Suprapubic skin (tissue), 4 donors: ENCODE measurements at regions not wholly inside any gene's neighbourhood (a gene's known extent, or its start where the extent isn't known, plus 50 kb on each side); places are given as distances from the start of the nearest gene placed in this dataset.

Experiments
- DNase-seq, 2 donors: peaks; one replicate each; pipeline ENCODE4 v3.0.0-alpha.2; 2019; ENCODE audit warnings: low spot score in 2 of 2
- H3K27ac ChIP-seq: fragments of 200-600 bp; sonication (generic); one replicate; pipeline ENCODE4 v1.5.1; 2019
- H3K27me3 ChIP-seq: fragments of 200-600 bp; sonication (generic); one replicate; pipeline ENCODE4 v1.5.1; 2019
- H3K36me3 ChIP-seq: fragments of 200-600 bp; sonication (generic); one replicate; pipeline ENCODE4 v1.5.1; 2019
- H3K4me1 ChIP-seq: fragments of 200-600 bp; sonication (generic); one replicate; pipeline ENCODE4 v1.5.1; 2019
- H3K4me3 ChIP-seq: fragments of 200-600 bp; sonication (generic); one replicate; pipeline ENCODE4 v1.5.1; 2019; ENCODE audit warnings: mild to moderate bottlenecking
- H3K9me3 ChIP-seq: fragments of 200-600 bp; sonication (generic); one replicate; pipeline ENCODE4 v1.5.1; 2019
- EP300 ChIP-seq: sonication (generic); formaldehyde crosslinking; IDR thresholded peaks from one replicate; pipeline ENCODE4 v1.6.1; 2017; ENCODE audit warnings: antibody characterized with exemption
- POLR2A ChIP-seq, 2 donors: fragments of 450-650 bp; IDR thresholded peaks; one replicate each; pipeline ENCODE4 v1.6.1; 2017; ENCODE audit warnings: antibody characterized with exemption in 2 of 2, mild to moderate bottlenecking in 2 of 2, moderate library complexity in 2 of 2
- POLR2AphosphoS5 ChIP-seq, 3 donors: sonication (generic); formaldehyde crosslinking; IDR thresholded peaks; one replicate each; pipeline ENCODE4 v1.6.1; 2017; ENCODE audit warnings: antibody characterized with exemption in 3 of 3
- WGBS: methylation state at CpG from one replicate; pipeline ENCODE4 v1.1.5; 2018; 5-methylcytosine and 5-hydroxymethylcytosine counted together
- TF ChIP-seq, protein P1 (sequence below), 2 donors: fragments of 200-600 bp in 1 of 2; fragments of 450-650 bp in 1 of 2; sonication (generic) in 1 of 2; IDR thresholded peaks; one replicate each; pipeline ENCODE4 v1.5.1; 2016 to 2019; ENCODE audit warnings: antibody characterized with exemption in 2 of 2, mild to moderate bottlenecking in 1 of 2, moderate library complexity in 1 of 2

DNA sequence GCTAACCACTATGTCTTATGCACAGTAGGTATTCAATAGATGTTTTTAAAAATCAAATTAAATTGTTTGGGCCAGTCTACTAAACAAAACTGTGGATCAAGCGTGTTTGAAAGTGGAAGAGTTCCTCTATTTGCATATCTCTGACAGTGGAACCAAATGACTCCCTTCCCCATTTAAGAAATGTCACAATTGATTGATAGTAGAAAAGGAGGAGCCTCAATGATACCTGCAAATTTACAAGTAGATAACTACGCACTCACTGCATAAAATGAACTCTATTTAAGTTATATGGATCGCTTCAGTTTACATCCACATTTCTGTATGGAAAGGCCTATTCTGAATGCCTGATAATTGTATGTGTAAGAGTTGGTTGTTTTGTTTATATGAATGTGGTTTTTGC, 163.3 kb upstream of the MTPN start:
- H3K4me1 ChIP-seq, result no peaks in the 10 kb centered on the region
- no peaks in the 10 kb centered on the region for H3K9me3 ChIP-seq
- DNase-seq, result no peak
- TF ChIP-seq POLR2A (IDR thresholded peaks at IDR 0.05) (no peak), EP300 (no peak), POLR2AphosphoS5 (IDR thresholded peaks at IDR 0.05) (no peak)
- TF ChIP-seq, protein P1, sequence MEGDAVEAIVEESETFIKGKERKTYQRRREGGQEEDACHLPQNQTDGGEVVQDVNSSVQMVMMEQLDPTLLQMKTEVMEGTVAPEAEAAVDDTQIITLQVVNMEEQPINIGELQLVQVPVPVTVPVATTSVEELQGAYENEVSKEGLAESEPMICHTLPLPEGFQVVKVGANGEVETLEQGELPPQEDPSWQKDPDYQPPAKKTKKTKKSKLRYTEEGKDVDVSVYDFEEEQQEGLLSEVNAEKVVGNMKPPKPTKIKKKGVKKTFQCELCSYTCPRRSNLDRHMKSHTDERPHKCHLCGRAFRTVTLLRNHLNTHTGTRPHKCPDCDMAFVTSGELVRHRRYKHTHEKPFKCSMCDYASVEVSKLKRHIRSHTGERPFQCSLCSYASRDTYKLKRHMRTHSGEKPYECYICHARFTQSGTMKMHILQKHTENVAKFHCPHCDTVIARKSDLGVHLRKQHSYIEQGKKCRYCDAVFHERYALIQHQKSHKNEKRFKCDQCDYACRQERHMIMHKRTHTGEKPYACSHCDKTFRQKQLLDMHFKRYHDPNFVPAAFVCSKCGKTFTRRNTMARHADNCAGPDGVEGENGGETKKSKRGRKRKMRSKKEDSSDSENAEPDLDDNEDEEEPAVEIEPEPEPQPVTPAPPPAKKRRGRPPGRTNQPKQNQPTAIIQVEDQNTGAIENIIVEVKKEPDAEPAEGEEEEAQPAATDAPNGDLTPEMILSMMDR (IDR thresholded peaks at IDR 0.05), result no peak
- 89% methylated on average over 3 of the region's 3 CpGs for WGBS
- no peaks in the 10 kb centered on the region for H3K27me3 ChIP-seq
- H3K27ac ChIP-seq, result no peak overlapping the region
- no peak overlapping the region for H3K4me3 ChIP-seq
- no peaks in the 10 kb centered on the region for H3K36me3 ChIP-seq

DNA sequence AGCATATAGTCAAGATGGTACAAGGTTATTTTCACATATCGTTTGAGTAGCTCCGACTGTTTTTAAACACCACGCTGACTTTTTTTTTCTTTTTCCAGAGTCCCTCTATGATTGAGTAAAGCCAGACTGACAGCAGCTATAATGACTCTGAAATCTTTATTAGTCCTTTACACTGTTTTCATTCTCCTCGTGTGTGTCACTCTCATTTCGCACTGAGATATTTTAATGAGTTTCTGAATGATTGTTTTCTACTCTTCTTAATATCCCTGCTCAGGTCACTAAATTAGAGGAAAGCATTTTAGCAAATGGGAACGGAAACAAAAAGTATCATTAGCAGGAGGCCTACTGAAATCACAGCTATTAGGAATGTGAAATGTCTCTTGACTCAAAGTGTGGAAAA, 162.3 kb upstream of the MTPN start:
- H3K27me3 ChIP-seq, result no peaks in the 10 kb centered on the region
- H3K4me1 ChIP-seq, result no peaks in the 10 kb centered on the region
- no peak overlapping the region for H3K4me3 ChIP-seq
- 50% methylated on average over 6 of the region's 6 CpGs for WGBS
- H3K9me3 ChIP-seq, result no peaks in the 10 kb centered on the region
- no peak for DNase-seq
- TF ChIP-seq, protein P1 (IDR thresholded peaks at IDR 0.05), result no peak
- TF ChIP-seq EP300 (no peak), POLR2AphosphoS5 (IDR thresholded peaks at IDR 0.05) (no peak), POLR2A (IDR thresholded peaks at IDR 0.05) (no peak)
- H3K27ac ChIP-seq, result no peak overlapping the region
- no peaks in the 10 kb centered on the region for H3K36me3 ChIP-seq

DNA sequence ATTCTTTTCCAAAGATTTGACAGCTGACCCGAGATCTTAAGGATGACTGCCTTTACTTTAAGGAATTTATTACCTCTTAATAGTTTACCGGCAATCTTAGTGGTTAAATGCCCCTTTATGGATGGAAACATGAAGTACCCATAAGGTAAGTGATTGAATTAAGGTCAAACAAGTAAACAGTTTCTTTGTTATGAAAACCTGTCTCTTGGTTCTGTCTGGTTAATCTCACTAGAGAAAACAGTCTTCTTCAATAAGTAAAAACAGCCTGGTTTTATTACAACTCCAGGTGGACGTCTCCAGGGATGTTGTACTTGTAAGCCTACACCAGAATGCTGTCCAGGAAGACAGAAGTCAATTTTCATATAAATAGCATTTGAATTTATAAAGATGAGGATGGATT, 161.8 kb upstream of the MTPN start:
- Histone ChIP-seq H3K27me3 (no peaks in the 10 kb centered on the region), H3K9me3 (no peaks in the 10 kb centered on the region), H3K4me1 (no peaks in the 10 kb centered on the region)

DNA sequence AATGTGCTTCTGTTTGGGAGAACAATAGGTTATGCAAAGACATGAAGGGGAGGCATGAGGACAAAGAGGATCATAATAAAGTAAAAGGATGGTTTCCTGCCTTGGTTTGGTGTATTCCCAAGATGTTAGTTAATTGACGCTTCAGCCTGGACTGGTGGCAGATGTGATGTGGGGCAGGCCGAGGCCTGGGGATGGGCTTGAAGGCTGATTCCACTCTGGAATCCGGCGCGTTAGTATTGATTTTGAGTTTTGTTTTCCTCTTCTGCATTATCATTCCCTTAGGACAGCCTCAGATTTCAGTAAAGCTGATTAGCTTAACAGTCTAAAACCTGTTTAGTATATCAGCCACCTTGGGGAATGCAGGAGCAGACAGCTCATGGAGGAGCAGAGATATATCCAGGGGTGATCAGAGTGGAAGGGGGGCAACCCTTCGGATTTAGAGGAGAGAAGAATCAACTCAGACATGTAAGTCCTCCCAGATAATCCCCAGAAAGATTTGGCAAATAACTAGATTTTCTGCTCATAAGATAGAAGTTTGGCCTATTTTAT, 159.8 kb upstream of the MTPN start:
- H3K4me3 ChIP-seq, result no peak overlapping the region
- H3K27ac ChIP-seq, result no peak overlapping the region
- H3K9me3 ChIP-seq, result no peaks in the 10 kb centered on the region
- no peaks in the 10 kb centered on the region for H3K4me1 ChIP-seq
- no peaks in the 10 kb centered on the region for H3K27me3 ChIP-seq
- no peak for TF ChIP-seq POLR2A (IDR thresholded peaks at IDR 0.05)
- TF ChIP-seq, protein P1 (IDR thresholded peaks at IDR 0.05), result no peak
- TF ChIP-seq POLR2AphosphoS5 (IDR thresholded peaks at IDR 0.05), result no peak
- no peak for TF ChIP-seq EP300
- 77% methylated on average over 6 of the region's 6 CpGs for WGBS
- H3K36me3 ChIP-seq, result no peaks in the 10 kb centered on the region
- DNase-seq, result no peak

More for the DNA sequence above, 161.8 kb upstream of the MTPN start:
- no peaks in the 10 kb centered on the region for H3K36me3 ChIP-seq
- DNase-seq, result no peak
- TF ChIP-seq EP300, result no peak
- no peak for TF ChIP-seq POLR2AphosphoS5 (IDR thresholded peaks at IDR 0.05)
- TF ChIP-seq, protein P1 (IDR thresholded peaks at IDR 0.05), result no peak
- TF ChIP-seq POLR2A (IDR thresholded peaks at IDR 0.05), result no peak
- no peak overlapping the region for H3K27ac ChIP-seq
- WGBS, result 49% methylated on average over 3 of the region's 3 CpGs
- no peak overlapping the region for H3K4me3 ChIP-seq

DNA sequence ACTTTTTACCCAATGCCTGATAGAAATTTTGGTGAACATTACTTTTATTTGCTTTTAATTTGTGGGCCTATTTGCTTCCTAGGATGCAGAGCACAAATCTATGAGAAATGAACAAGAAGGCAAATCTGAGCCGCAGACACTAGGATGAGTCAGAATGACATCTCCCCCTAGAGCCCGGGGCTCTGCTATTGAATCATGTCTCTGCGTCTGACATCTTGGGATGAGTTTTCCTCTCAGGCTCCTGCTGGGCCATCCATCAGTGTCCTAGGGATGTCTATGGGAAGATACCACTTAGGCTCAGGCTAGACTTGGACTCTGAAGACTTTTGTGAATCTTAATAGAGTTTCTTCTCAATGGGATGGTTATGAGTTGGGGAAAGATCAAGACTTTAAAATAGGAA, 157.3 kb upstream of the MTPN start:
- 52% methylated on average over 3 of the region's 3 CpGs for WGBS
- no peak overlapping the region for H3K27ac ChIP-seq
- H3K4me1 ChIP-seq, result no peaks in the 10 kb centered on the region
- H3K4me3 ChIP-seq, result no peak overlapping the region
- H3K9me3 ChIP-seq, result no peaks in the 10 kb centered on the region
- DNase-seq, result no peak
- TF ChIP-seq EP300 (no peak), POLR2AphosphoS5 (IDR thresholded peaks at IDR 0.05) (no peak), POLR2A (IDR thresholded peaks at IDR 0.05) (no peak)
- TF ChIP-seq, protein P1 (IDR thresholded peaks at IDR 0.05), result no peak
- H3K36me3 ChIP-seq, result no peaks in the 10 kb centered on the region
- no peaks in the 10 kb centered on the region for H3K27me3 ChIP-seq
